GM23338 (cell line): ENCODE measurements at regions not wholly inside any gene's neighbourhood (a gene's known extent, or its start where the extent isn't known, plus 50 kb on each side); places are given as distances from the start of the nearest gene placed in this dataset.

Experiments used
- ATAC-seq: fragments of 200-7000 bp; cut with Tn5 transposase; 3 replicates; pipeline ENCODE4 v1.9.1; 2020
- DNase-seq: peaks from one replicate; pipeline ENCODE4 v3.0.0-alpha.2; 2015; ENCODE audit warnings: low spot score
- H2AFZ ChIP-seq: fragments of 200-600 bp; sonication (generic); 2 replicates; pipeline ENCODE4 v1.8.0; 2016; ENCODE audit warnings: antibody characterized with exemption, mild to moderate bottlenecking, moderate library complexity
- H3F3A ChIP-seq: fragments of 200-600 bp; sonication (generic); replicated peaks from 2 replicates; pipeline ENCODE4 v1.8.0; 2017; ENCODE audit warnings: antibody characterized with exemption, mixed run types, low read depth
- H3K27ac ChIP-seq: fragments of 200-600 bp; sonication (generic); 2 replicates; pipeline ENCODE4 v1.6.1; 2016; ENCODE audit warnings: low read depth
- H3K27me3 ChIP-seq: fragments of 200-600 bp; sonication (generic); 2 replicates; pipeline ENCODE4 v1.8.0; 2016; ENCODE audit warnings: mild to moderate bottlenecking, mixed run types, moderate library complexity; ENCODE audit not compliant: insufficient read depth
- H3K36me3 ChIP-seq: fragments of 200-600 bp; sonication (generic); 2 replicates; pipeline ENCODE4 v1.8.0; 2016; ENCODE audit warnings: mild to moderate bottlenecking; ENCODE audit not compliant: insufficient read depth
- H3K4me1 ChIP-seq: fragments of 200-600 bp; sonication (generic); 2 replicates; pipeline ENCODE4 v1.8.0; 2016; ENCODE audit warnings: mild to moderate bottlenecking, moderate library complexity; ENCODE audit not compliant: insufficient read depth
- H3K4me2 ChIP-seq: fragments of 200-600 bp; sonication (generic); 2 replicates; pipeline ENCODE4 v1.7.1; 2017; ENCODE audit warnings: mixed run types
- H3K4me3 ChIP-seq: fragments of 200-600 bp; sonication (generic); 2 replicates; pipeline ENCODE4 v1.6.1; 2016; ENCODE audit warnings: mixed run types
- H3K79me2 ChIP-seq: fragments of 200-600 bp; sonication (generic); replicated peaks from 2 replicates; pipeline ENCODE4 v1.8.0; 2017; ENCODE audit warnings: mild to moderate bottlenecking; ENCODE audit not compliant: insufficient read depth
- H3K9me2 ChIP-seq: fragments of 200-600 bp; sonication (generic); 2 replicates; pipeline ENCODE4 v1.8.0; 2017; ENCODE audit not compliant: insufficient read depth
- H4K20me1 ChIP-seq: fragments of 200-600 bp; sonication (generic); replicated peaks from 2 replicates; pipeline ENCODE4 v1.8.0; 2017; ENCODE audit warnings: mild to moderate bottlenecking; ENCODE audit not compliant: insufficient read depth
- H3K27ac Mint-ChIP-seq: 2 replicates; pipeline ENCODE4 v1.8.0; 2020; ENCODE audit warnings: inconsistent platforms, mild to moderate bottlenecking, moderate library complexity, mixed read lengths
- H3K27me3 Mint-ChIP-seq: 3 replicates; pipeline ENCODE4 v1.8.0; 2022; ENCODE audit warnings: low read depth, mild to moderate bottlenecking, moderate library complexity, mixed read lengths, inconsistent platforms; ENCODE audit not compliant: insufficient read depth, poor library complexity
- H3K36me3 Mint-ChIP-seq: 3 replicates; pipeline ENCODE4 v1.8.0; 2021; ENCODE audit warnings: low read depth, mild to moderate bottlenecking, inconsistent platforms, moderate library complexity, mixed read lengths
- H3K4me1 Mint-ChIP-seq: 3 replicates; pipeline ENCODE4 v1.8.0; 2020; ENCODE audit warnings: mild to moderate bottlenecking, inconsistent platforms, mixed read lengths
- H3K4me3 Mint-ChIP-seq: 3 replicates; pipeline ENCODE4 v1.8.0; 2021; ENCODE audit warnings: moderate library complexity, mild to moderate bottlenecking, inconsistent platforms, mixed read lengths
- H3K9me3 Mint-ChIP-seq: 3 replicates; pipeline ENCODE4 v1.8.0; 2020; ENCODE audit warnings: moderate library complexity, mild to moderate bottlenecking, inconsistent platforms, mixed read lengths
- CREB1 ChIP-seq: fragments of 250-450 bp; sonication (Bioruptor Pico); IDR thresholded peaks from 2 replicates; pipeline ENCODE4 v1.5.0; 2020; ENCODE audit warnings: low read depth, mild to moderate bottlenecking, moderate library complexity
- ETS1 ChIP-seq: IDR thresholded peaks from 2 replicates; pipeline ENCODE4 v1.6.1; 2016; ENCODE audit warnings: antibody characterized with exemption
- EZH2 ChIP-seq: fragments of 200-600 bp; sonication (generic); IDR thresholded peaks from one replicate; pipeline ENCODE4 v1.8.0; 2017; ENCODE audit warnings: antibody characterized with exemption, mild to moderate bottlenecking, low read depth; ENCODE audit not compliant: unreplicated experiment
- EZH2phosphoT487 ChIP-seq: fragments of 200-600 bp; sonication (generic); IDR thresholded peaks from one replicate; pipeline ENCODE4 v1.8.1; 2018; ENCODE audit warnings: antibody characterized with exemption; ENCODE audit not compliant: unreplicated experiment
- JUNB ChIP-seq: IDR thresholded peaks from one replicate; pipeline ENCODE4 v1.6.1; 2016; ENCODE audit warnings: antibody characterized with exemption; ENCODE audit not compliant: unreplicated experiment
- NANOG ChIP-seq: IDR thresholded peaks from 2 replicates; pipeline ENCODE4 v1.6.1; 2016; ENCODE audit warnings: antibody characterized with exemption, borderline replicate concordance
- POLR2AphosphoS5 ChIP-seq: IDR thresholded peaks from 2 replicates; pipeline ENCODE4 v1.6.1; 2016; ENCODE audit warnings: antibody characterized with exemption, low read depth
- REST ChIP-seq: IDR thresholded peaks from one replicate; pipeline ENCODE4 v1.6.1; 2018; ENCODE audit warnings: antibody characterized with exemption; ENCODE audit not compliant: unreplicated experiment
- STAT1 ChIP-seq: IDR thresholded peaks from one replicate; pipeline ENCODE4 v1.6.1; 2016; ENCODE audit warnings: antibody characterized with exemption; ENCODE audit not compliant: unreplicated experiment
- ZNF114 ChIP-seq: fragments of 250-450 bp; sonication (Bioruptor Pico); IDR thresholded peaks from 2 replicates; pipeline ENCODE4 v1.5.0; 2020; ENCODE audit warnings: mild to moderate bottlenecking, moderate library complexity
- ZNF331 ChIP-seq: fragments of 250-450 bp; sonication (Bioruptor Pico); IDR thresholded peaks from 2 replicates; pipeline ENCODE4 v1.5.0; 2020; ENCODE audit warnings: low read depth, mild to moderate bottlenecking, moderate library complexity
- ZNF462 ChIP-seq: fragments of 250-450 bp; sonication (Bioruptor Pico); IDR thresholded peaks from 2 replicates; pipeline ENCODE4 v1.5.0; 2020; ENCODE audit warnings: mild to moderate bottlenecking, moderate library complexity
- TF ChIP-seq, protein P1 (sequence below), 2 experiments: fragments of 200-600 bp in 1 of 2; sonication (generic) in 1 of 2; conservative IDR thresholded peaks; 2 replicates each; pipeline versions ENCODE4 v1.5.1 to v1.6.1; 2016 to 2017; ENCODE audit warnings: antibody characterized with exemption in 2 of 2, low read depth in 2 of 2, mild to moderate bottlenecking in 2 of 2, moderate library complexity in 1 of 2

DNA sequence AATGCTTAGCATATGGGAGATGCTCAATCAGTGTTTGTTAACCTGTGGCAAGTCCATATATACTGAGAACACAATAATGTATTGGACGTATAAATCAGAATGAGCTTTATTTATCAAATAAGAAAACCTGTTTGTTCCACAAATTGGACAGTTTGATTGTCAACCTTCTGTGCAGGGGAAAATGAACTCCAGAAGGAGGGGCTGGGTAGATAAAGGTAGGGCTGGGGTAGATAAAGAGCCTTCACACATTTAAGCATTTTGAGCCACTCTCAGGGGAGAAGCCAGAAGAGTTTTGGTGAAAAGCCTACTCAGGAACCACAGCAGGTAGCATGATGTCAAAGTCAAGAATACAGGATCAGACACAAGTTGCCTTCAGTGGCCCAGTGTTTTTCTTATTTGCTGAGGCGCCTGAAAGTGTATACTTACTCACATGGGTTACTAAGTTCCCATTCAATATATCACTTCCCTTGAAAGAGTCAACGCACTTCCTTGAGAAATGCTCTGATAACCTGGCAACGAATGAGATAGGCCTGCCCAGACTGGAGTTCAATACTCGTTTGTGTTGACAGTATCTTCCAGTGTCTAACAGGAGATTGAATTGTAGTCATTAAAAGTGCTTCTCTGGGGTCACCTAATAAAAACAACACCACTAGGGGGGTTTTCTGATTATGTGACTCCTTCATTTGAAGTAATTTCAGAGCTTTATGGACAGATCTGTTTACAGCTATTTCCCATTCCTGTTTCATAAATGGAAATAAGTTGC, 263.9 kb upstream of the CITED2 start:
- Histone ChIP-seq H4K20me1 (no peaks in the 10 kb centered on the region), H3K79me2 (no peaks in the 10 kb centered on the region), H3K27ac (no peak overlapping the region), H3K4me3 (no peak overlapping the region), H3K4me2 (no peak overlapping the region), H3K27me3 (no peaks in the 10 kb centered on the region), H2AFZ (no peak overlapping the region; the same call in 1 of the 2 replicates), H3K4me1 (no peaks in the 10 kb centered on the region), H3K9me2 (peaks cover 6% of the 10 kb centered on the region; the same call in 1 of the 2 replicates), H3F3A (no peaks in the 10 kb centered on the region), H3K36me3 (no peaks in the 10 kb centered on the region)
- Mint-ChIP-seq H3K4me1 (no peaks in the 10 kb centered on the region), H3K4me3 (no peak overlapping the region), H3K27ac (no peak overlapping the region), H3K36me3 (no peaks in the 10 kb centered on the region), H3K27me3 (peaks cover 4% of the 10 kb centered on the region), H3K9me3 (no peaks in the 10 kb centered on the region)
- ATAC-seq (no peak), DNase-seq (no peak)
- TF ChIP-seq POLR2AphosphoS5 (no peak), ZNF462 (CRISPR knock-in tag) (no peak), ZNF114 (CRISPR knock-in tag) (no peak), ZNF331 (no peak), EZH2phosphoT487 (no peak), ETS1 (no peak), CREB1 (CRISPR knock-in tag) (no peak), STAT1 (no peak), REST (no peak), EZH2 (no peak), NANOG (no peak), JUNB (no peak)
- TF ChIP-seq, protein P1, sequence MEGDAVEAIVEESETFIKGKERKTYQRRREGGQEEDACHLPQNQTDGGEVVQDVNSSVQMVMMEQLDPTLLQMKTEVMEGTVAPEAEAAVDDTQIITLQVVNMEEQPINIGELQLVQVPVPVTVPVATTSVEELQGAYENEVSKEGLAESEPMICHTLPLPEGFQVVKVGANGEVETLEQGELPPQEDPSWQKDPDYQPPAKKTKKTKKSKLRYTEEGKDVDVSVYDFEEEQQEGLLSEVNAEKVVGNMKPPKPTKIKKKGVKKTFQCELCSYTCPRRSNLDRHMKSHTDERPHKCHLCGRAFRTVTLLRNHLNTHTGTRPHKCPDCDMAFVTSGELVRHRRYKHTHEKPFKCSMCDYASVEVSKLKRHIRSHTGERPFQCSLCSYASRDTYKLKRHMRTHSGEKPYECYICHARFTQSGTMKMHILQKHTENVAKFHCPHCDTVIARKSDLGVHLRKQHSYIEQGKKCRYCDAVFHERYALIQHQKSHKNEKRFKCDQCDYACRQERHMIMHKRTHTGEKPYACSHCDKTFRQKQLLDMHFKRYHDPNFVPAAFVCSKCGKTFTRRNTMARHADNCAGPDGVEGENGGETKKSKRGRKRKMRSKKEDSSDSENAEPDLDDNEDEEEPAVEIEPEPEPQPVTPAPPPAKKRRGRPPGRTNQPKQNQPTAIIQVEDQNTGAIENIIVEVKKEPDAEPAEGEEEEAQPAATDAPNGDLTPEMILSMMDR (conservative IDR thresholded peaks at IDR 0.05; ENCODE audit: low read depth in 2 of 2) = no peak
